Mesendoderm (in vitro differentiated cells): ENCODE measurements at regions not wholly inside any gene's neighbourhood (a gene's known extent, or its start where the extent isn't known, plus 50 kb on each side); places are given as distances from the start of the nearest gene placed in this dataset.

Experiments used
- DNase-seq: peaks from one replicate; pipeline ENCODE4 v3.0.0; 2013
- H2AK5ac ChIP-seq: 2 replicates; pipeline ENCODE4 v1.6.1; 2013; ENCODE audit warnings: low read length, inconsistent platforms
- H2BK120ac ChIP-seq: 2 replicates; pipeline ENCODE4 v1.6.1; 2013; ENCODE audit warnings: low read depth, mild to moderate bottlenecking, low read length, moderate library complexity, mixed read lengths
- H2BK15ac ChIP-seq: replicated peaks from 2 replicates; pipeline ENCODE4 v1.6.1; 2013; ENCODE audit warnings: low read depth, mild to moderate bottlenecking, moderate library complexity
- H2BK5ac ChIP-seq: 2 replicates; pipeline ENCODE4 v1.6.1; 2013; ENCODE audit warnings: low read length, inconsistent platforms
- H3K18ac ChIP-seq: 2 replicates; pipeline ENCODE4 v1.6.1; 2013; ENCODE audit warnings: mild to moderate bottlenecking, low read length, mixed read lengths
- H3K23ac ChIP-seq: one replicate; pipeline ENCODE4 v1.6.1; 2013; ENCODE audit warnings: low read length
- H3K27ac ChIP-seq: 2 replicates; pipeline ENCODE4 v1.5.1; 2013; ENCODE audit warnings: low read depth, mild to moderate bottlenecking, inconsistent platforms, low read length, moderate library complexity
- H3K27me3 ChIP-seq: 2 replicates; pipeline ENCODE4 v1.6.1; 2013; ENCODE audit warnings: low read length, control low read depth, mild to moderate bottlenecking, inconsistent platforms; ENCODE audit not compliant: insufficient read depth, poor library complexity
- H3K36me3 ChIP-seq: 2 replicates; pipeline ENCODE4 v1.6.1; 2013; ENCODE audit warnings: low read length, inconsistent platforms; ENCODE audit not compliant: control insufficient read depth, insufficient read depth
- H3K4ac ChIP-seq: one replicate; pipeline ENCODE4 v1.6.1; 2013; ENCODE audit warnings: low read depth, mild to moderate bottlenecking, low read length, moderate library complexity
- H3K4me1 ChIP-seq: 2 replicates; pipeline ENCODE4 v1.6.1; 2013; ENCODE audit warnings: low read depth, low read length, inconsistent platforms; ENCODE audit not compliant: control insufficient read depth
- H3K4me2 ChIP-seq: 2 replicates; pipeline ENCODE4 v1.6.1; 2013; ENCODE audit warnings: low read length
- H3K4me3 ChIP-seq: 2 replicates; pipeline ENCODE4 v1.5.1; 2013; ENCODE audit warnings: mild to moderate bottlenecking, low read length
- H3K56ac ChIP-seq: one replicate; pipeline ENCODE4 v1.6.1; 2013; ENCODE audit warnings: low read length
- H3K79me1 ChIP-seq: 2 replicates; pipeline ENCODE4 v1.6.1; 2013; ENCODE audit warnings: low read length, inconsistent platforms
- H3K79me2 ChIP-seq: 2 replicates; pipeline ENCODE4 v1.6.1; 2013; ENCODE audit warnings: mild to moderate bottlenecking, low read length; ENCODE audit not compliant: control insufficient read depth, insufficient read depth
- H3K9ac ChIP-seq: 2 replicates; pipeline ENCODE4 v1.6.1; 2013; ENCODE audit warnings: low read length, inconsistent platforms
- H4K5ac ChIP-seq: one replicate; pipeline ENCODE4 v1.6.1; 2013; ENCODE audit warnings: low read length
- H4K8ac ChIP-seq: one replicate; pipeline ENCODE4 v1.6.1; 2013; ENCODE audit warnings: low read depth, mild to moderate bottlenecking, control low read depth, low read length, moderate library complexity
- WGBS: extraction: QIAGEN DNeasy Blood & Tissue Kit; methylation state at CpG from one replicate; pipeline ENCODE4 v1.1.7; 2013; ENCODE audit warnings: low lambda C conversion rate, missing lambda C conversion rate; ENCODE audit not compliant: insufficient coverage; ENCODE audit errors: extremely low coverage; 5-methylcytosine and 5-hydroxymethylcytosine counted together

DNA sequence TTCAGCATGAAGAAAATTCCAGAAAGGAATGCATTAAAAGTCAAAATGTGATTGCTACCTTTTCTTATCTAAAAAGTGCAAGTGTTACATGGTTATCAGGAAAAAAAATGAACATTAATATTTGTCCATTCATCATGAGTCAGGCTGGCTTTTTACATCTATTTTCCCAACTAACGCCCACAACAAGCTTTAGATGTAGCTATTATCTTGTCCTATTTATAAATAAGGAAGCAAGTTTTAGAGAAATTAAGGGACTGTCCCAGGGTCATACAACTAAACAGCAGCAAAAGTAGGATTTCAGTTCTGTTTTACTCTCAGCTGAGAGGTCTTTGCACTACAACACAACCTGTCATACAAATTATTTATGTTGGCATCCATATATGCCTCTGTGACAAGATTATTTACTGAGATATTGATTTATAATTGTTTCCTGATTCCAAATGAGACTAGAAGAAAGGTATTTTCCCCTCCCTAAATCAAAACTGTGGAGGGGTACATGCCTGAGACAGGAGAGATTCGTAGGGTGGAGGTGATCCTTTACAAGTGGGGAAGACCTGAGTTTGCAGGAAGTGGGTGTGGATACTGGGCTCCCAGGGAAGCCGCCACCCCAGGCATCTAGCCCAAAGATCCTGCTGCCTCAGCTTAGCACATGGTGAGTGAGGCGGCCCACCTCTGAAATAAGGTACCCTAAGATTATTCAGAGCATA lies 57.2 kb upstream of the ARID5B start:
- Histone ChIP-seq H3K4me3 (no peak overlapping the region), H3K4me1 (peaks cover 6% of the 10 kb centered on the region), H3K79me1 (no peaks in the 10 kb centered on the region), H4K5ac (no peak overlapping the region), H3K23ac (no peak overlapping the region), H3K56ac (no peak overlapping the region), H4K8ac (no peak overlapping the region), H2BK120ac (no peak overlapping the region), H3K4me2 (no peak overlapping the region), H2AK5ac (no peak overlapping the region), H3K18ac (no peak overlapping the region), H2BK5ac (no peak overlapping the region), H3K27me3 (no peaks in the 10 kb centered on the region), H2BK15ac (no peak overlapping the region), H3K4ac (no peak overlapping the region), H3K27ac (no peak overlapping the region), H3K36me3 (no peaks in the 10 kb centered on the region), H3K79me2 (no peaks in the 10 kb centered on the region), H3K9ac (no peak overlapping the region)
- WGBS: no CpG with 5 or more reads among the region's 4 CpGs
- no peak for DNase-seq

DNA sequence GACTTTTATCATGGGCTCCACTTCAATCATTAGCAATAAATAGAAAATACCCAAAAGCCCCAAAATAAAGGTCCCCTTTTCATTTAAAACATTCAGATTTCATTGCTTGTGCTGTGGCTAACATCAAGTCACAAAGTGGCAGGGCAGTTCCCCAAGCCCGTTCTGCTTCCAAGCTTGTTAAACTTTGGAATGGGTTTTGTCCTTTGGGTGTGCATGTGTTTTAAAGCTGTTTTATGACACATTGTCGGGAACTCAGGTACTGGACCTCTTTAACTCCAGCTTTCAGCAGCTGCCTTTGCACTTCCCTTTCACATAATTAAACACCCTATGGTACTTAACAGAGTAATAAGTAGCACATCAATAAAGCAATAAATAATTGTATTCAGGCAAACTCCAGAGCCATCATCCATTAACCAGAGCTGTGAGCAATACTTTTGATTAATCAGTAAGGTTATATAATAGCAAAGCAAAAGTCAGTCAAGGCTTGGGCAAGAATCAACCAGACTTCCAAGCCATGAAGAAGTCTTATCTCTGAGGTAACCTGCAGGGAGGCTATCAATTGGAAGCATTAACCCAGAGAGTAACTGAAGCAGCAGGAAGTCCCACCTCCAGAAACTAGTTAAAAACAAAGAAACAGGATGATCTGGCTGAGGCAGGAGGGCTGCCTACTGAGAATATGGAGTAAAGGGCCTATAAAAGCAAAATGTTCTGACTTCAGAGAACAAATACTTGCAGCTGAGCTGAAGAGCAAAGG lies 56.1 kb upstream of the ARID5B start:
- no peak overlapping the region for H3K4me2 ChIP-seq
- H3K23ac ChIP-seq: no peak overlapping the region
- no peak overlapping the region for H3K4ac ChIP-seq
- H3K27ac ChIP-seq: peak overlapping the region; percentile 14
- H3K4me1 ChIP-seq: peaks cover 6% of the 10 kb centered on the region
- no peak overlapping the region for H3K18ac ChIP-seq
- H4K5ac ChIP-seq: no peak overlapping the region
- H3K9ac ChIP-seq: no peak overlapping the region
- H3K27me3 ChIP-seq: no peaks in the 10 kb centered on the region
- H4K8ac ChIP-seq: no peak overlapping the region
- DNase-seq: peak; percentile 83
- no peaks in the 10 kb centered on the region for H3K79me1 ChIP-seq
- H2BK15ac ChIP-seq: no peak overlapping the region
- H2BK5ac ChIP-seq: no peak overlapping the region
- peak overlapping the region; percentile 62 for H3K56ac ChIP-seq
- H2AK5ac ChIP-seq: no peak overlapping the region
- no peak overlapping the region for H3K4me3 ChIP-seq
- no peak overlapping the region for H2BK120ac ChIP-seq
- H3K36me3 ChIP-seq: no peaks in the 10 kb centered on the region
- H3K79me2 ChIP-seq: no peaks in the 10 kb centered on the region
- WGBS: no CpG with 5 or more reads among the region's 2 CpGs

DNA sequence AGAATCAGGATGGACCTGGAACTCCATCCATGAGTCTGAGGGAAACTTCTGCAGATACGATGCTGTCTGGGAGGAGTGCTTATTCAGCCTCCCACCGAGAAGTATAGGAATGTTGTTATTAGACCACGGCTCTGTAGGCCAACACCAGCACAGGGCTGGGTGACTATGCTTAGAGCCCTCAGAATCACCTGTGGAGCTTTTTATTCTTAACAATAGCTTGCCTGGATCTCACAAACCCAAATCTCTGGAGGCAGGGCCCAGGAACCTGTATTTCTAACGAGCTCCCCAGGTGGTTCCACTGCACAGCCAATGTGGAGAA lies 55.6 kb upstream of the ARID5B start:
- no peak for DNase-seq
- Histone ChIP-seq H3K79me1 (no peaks in the 10 kb centered on the region), H3K18ac (no peak overlapping the region), H3K23ac (no peak overlapping the region), H4K8ac (no peak overlapping the region), H3K4me1 (peaks cover 6% of the 10 kb centered on the region), H3K4me2 (no peak overlapping the region), H3K36me3 (no peaks in the 10 kb centered on the region), H3K27ac (peak overlapping the region; percentile 14), H3K79me2 (no peaks in the 10 kb centered on the region), H2BK5ac (no peak overlapping the region), H3K4me3 (no peak overlapping the region), H3K9ac (no peak overlapping the region), H2BK120ac (no peak overlapping the region), H4K5ac (no peak overlapping the region), H3K27me3 (no peaks in the 10 kb centered on the region), H2BK15ac (no peak overlapping the region), H3K4ac (no peak overlapping the region), H2AK5ac (no peak overlapping the region), H3K56ac (peak overlapping the region; percentile 62)
- WGBS: no CpG with 5 or more reads among the region's 4 CpGs

DNA sequence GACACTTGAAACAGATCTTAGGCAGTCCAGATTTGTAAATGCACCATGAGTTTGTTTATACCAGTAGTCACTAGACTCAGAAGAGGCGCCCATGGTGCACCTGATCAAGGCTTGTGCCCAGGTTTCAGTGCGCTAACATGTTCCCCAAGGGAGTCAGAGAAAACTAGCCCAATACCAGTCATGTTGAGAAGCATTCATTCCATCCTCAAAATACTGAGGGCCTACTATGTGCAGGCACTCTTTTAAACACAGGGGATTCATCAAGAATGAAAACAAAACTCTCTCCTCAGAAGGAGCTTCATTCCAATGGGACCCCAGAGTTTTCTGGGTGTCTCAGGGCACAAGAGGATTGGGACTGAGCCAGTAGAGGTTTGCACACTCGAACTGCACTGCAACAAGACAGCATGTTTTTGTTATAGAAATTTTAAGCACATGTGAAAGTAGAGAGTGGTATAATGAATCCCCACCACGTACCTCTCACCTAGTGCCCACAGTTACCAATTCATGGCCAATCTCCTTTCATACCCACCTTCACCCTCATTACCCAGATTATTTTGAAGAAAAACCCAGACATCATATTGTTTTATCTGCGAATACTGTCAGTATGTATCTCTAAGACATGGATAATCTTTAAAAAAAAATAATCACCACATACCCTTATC lies 55.0 kb upstream of the ARID5B start:
- H4K5ac ChIP-seq: no peak overlapping the region
- no peak overlapping the region for H3K23ac ChIP-seq
- peak overlapping the region; percentile 77 for H3K18ac ChIP-seq
- H3K79me1 ChIP-seq: no peaks in the 10 kb centered on the region
- no peak overlapping the region for H3K56ac ChIP-seq
- no CpG with 5 or more reads among the region's 5 CpGs for WGBS
- H2BK120ac ChIP-seq: no peak overlapping the region
- H3K9ac ChIP-seq: no peak overlapping the region
- peak overlapping the region; percentile 4 for H2BK15ac ChIP-seq
- H3K4me2 ChIP-seq: no peak overlapping the region
- H3K79me2 ChIP-seq: no peaks in the 10 kb centered on the region
- H3K27me3 ChIP-seq: no peaks in the 10 kb centered on the region
- H3K36me3 ChIP-seq: no peaks in the 10 kb centered on the region
- H3K4me3 ChIP-seq: no peak overlapping the region
- no peak overlapping the region for H3K27ac ChIP-seq
- DNase-seq: no peak
- H3K4me1 ChIP-seq: peaks cover 6% of the 10 kb centered on the region
- no peak overlapping the region for H4K8ac ChIP-seq
- no peak overlapping the region for H3K4ac ChIP-seq
- H2BK5ac ChIP-seq: no peak overlapping the region
- H2AK5ac ChIP-seq: peak overlapping the region; percentile 14

DNA sequence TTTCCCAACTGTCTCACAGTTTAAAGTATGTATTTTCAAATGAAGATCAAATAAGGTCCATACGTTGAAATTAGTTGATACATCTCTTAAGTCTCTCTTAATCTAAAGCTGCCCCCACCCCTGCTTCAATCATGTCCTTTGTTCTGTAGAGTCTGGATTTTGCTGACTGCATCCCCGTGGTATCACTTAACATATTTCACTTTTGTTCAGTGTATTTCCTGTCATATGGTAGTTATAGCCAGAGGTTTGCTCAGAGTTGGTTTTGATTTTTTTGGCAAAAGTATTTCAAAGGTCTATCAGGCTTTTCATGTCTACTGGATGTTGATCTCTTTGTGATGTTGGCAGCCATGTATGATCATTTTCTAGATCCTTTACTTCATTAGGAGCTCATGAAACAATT lies 54.4 kb upstream of the ARID5B start:
- no peak for DNase-seq
- Histone ChIP-seq H2AK5ac (no peak overlapping the region), H3K9ac (no peak overlapping the region), H3K27ac (no peak overlapping the region), H3K4ac (no peak overlapping the region), H3K18ac (no peak overlapping the region), H4K8ac (no peak overlapping the region), H2BK5ac (no peak overlapping the region), H2BK120ac (no peak overlapping the region), H3K79me1 (no peaks in the 10 kb centered on the region), H3K56ac (no peak overlapping the region), H3K4me2 (no peak overlapping the region), H3K23ac (no peak overlapping the region), H4K5ac (no peak overlapping the region), H3K27me3 (no peaks in the 10 kb centered on the region), H2BK15ac (no peak overlapping the region), H3K36me3 (no peaks in the 10 kb centered on the region), H3K4me3 (no peak overlapping the region), H3K4me1 (peaks cover 6% of the 10 kb centered on the region), H3K79me2 (no peaks in the 10 kb centered on the region)
- no CpG with 5 or more reads among the region's 2 CpGs for WGBS
